ENCODE measurements at regions not wholly inside any gene's neighbourhood (a gene's known extent, or its start where the extent isn't known, plus 50 kb on each side); places are given as distances from the start of the nearest gene placed in this dataset.

GRCh38 chr15:31871166-31871886, 159.0 kb upstream of the CHRNA7 start:
- DNase-seq (ENCODE audit: low read depth) = no peak

DNA sequence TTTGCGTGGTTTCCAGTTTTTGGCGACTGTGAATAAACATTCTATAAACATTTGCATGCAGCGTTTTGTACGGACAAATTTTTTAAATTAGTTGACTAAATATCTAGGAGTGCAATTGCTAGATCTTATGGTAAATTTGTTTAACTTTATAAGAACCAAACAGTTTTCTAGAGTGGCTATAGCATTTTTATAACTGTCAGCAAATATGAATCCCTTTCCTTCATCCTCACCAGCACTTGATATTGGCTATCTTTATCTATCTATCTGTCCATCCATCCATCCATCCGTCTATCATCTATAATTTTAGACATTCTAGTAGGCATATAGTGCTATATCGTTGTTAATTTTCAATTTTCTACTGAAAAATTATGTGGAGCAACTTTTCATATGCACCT, 158.4 kb upstream of the CHRNA7 start:
- DNase-seq (ENCODE audit: low read depth) = no peak

DNA sequence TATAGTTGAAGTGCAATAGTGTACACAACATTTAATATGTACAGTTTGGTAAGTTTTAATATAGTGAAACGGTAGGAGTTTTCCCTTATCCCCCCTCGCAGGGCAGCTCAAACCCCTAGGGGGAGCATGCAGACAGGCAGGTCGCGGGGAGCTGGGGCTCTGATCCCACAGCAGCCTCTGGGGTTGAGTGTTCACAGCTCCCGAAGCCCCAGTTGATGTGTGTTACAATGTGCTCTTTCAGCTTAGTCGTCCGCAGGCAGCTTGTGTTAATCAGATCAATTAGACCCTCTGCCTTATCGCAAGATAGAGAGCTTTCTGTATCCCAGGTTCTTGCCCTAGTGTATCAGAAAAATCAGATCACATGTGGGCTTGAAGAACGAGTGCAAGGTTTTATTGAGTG, 143.1 kb upstream of the CHRNA7 start:
- peak; percentile 5 for DNase-seq (ENCODE audit: low read depth)

- no peak for DNase-seq (ENCODE audit: low read depth)
Observed at GRCh38 chr15:31892513-31892912, 137.8 kb upstream of the CHRNA7 start.

GRCh38 chr15:31893780-31894179, 136.5 kb upstream of the CHRNA7 start:
- DNase-seq (ENCODE audit: low read depth) = no peak

GRCh38 chr15:31897746-31898145, 132.6 kb upstream of the CHRNA7 start:
- no peak for DNase-seq (ENCODE audit: low read depth)

DNA sequence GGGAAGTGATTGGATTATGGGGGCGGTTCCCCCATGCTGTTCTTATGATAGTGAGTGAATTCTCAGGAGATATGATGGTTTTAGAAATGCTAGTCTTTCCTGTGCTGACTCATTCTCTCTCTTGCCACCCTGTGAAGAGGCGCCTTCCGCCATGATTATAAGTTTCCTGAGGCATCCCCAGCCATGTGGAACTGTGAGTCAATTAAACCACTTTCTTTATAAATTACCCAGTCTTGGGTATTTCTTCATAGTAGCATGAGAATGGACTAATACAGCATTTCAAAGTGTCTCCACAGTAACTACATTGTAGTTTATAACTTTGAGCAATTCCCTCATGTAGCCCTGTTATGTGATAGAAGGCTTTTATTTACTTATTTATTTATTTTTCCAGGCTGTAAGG, 128.8 kb upstream of the CHRNA7 start:
- DNase-seq (ENCODE audit: low read depth) = no peak

GRCh38 chr15:31905054-31905453, 125.3 kb upstream of the CHRNA7 start:
- peak; percentile 13 for DNase-seq (ENCODE audit: low read depth)

DNA sequence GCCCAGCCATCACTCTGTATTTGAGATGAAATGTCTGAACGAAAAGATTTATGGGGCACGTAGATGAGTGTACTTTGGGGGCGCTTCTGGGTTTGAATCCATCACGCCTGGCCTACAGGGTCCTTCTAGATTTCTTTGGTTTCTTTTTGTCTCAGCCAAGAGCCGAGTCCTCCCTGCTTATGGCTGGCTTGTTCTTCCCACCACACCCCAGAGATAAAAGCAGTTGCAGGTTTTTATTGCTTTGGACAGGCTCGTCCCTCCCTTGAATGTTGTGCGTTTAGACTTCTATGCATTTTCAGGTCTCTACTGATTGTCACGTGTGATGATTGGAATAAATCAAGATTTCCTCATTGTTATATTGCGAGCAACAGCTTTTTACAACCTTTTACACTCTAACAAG, 104.8 kb upstream of the CHRNA7 start:
- no peak for DNase-seq (ENCODE audit: low read depth)

DNA sequence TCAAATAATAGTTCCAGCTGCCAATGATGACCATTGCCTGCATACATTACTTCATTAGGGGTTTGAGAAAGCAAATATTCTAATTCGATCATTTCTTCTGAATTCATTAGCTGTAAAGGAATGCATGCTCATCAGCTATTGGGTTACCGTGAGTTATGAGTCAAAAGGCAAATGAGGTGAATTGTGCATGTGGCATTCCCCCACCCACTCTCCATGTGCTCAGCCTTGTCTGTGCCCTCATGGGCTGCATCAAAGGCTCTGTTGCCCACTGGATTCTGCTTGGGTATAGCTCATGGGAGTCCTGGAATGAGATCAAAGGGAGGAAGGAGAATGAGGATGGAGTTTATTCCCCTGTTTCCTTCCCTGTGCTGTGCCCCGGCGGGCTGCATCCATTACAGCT, 99.3 kb upstream of the CHRNA7 start:
- DNase-seq (ENCODE audit: low read depth) = peak; percentile 34

DNA sequence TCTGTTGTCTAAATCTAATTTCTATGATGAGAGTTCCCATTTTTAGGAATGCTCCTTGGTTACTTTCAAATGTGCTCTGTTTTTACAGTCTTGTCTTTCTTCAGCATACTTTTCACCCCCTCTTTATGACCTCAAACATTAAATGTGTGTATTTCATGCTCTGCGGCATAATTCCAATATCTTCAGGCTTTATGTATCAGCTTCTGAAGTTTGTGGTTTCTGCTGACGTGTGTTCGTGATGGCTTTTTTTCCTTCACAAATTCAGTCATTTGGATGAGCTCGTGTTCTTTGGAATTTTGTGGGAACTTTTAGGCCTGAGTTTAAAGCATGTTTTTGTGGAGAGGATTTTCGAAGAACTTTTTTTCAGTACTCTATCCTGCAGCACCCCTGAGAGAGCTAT, 97.7 kb upstream of the CHRNA7 start:
- DNase-seq (ENCODE audit: low read depth) = peak; percentile 65

DNA sequence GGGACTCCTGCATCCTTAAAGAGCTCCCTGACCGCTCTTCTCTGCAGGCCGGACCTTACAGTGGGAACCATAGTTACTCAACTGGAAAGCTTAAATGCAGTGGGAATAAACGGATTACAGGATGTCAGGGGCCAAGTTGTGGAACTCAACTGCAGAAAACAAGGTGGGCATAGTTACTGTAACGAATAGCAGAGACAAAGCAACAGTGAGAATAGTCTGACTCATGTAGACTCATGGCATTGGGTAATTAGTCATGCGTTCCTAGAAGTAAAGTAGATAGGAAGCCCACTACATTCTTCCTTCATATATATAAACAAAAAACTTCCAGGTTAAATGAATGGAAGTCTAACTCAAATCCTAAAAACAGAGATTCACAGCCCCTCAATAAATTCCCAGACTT, 95.5 kb upstream of the CHRNA7 start:
- peak; percentile 81 for DNase-seq (ENCODE audit: low read depth)

- DNase-seq (ENCODE audit: low read depth) = no peak
Observed at GRCh38 chr15:31953478-31953877, 76.8 kb upstream of the CHRNA7 start.

DNA sequence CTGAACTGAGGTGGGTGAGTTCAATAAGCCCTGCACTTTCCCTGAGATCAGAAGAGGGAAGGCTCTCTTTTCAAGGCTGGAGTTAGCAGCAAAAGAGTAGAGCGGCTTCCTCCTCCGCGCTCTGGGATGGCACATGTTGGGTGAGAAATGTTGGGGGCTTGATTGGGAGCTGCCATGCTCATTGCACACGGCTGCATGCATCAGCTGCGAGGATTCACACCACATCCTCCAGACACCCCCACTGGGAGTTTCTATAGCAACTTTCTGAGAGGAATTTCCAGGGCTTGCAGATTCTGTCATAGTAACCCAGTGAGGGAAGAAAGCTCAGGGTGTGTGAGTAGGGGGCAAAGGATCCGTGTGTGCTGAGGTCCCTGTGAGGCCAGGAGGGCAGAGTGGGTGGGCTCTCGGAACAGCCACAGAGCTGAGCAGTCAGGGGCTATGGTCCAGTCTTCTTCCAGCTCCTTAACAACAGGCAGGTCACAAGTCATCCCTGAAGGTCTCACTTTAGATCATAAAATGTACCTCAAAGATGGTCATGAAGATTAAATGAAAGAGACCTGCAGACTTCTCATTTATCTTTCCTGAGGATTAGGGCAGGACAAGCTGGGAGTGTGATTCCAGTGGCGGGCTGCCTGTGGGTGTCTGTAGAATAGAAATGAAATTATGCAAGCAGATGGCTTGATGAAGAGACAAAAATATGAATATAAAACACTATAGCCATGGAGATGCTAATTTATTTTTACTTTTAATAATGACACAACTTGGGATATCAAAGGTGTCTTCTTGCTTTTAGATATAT, 75.7 kb upstream of the CHRNA7 start:
- DNase-seq (ENCODE audit: low read depth) = no peak

- DNase-seq (ENCODE audit: low read depth) = no peak
Observed at GRCh38 chr15:31955734-31956133, 74.6 kb upstream of the CHRNA7 start.

GRCh38 chr15:31957581-31957980, 72.7 kb upstream of the CHRNA7 start:
- DNase-seq (ENCODE audit: low read depth) = no peak

DNA sequence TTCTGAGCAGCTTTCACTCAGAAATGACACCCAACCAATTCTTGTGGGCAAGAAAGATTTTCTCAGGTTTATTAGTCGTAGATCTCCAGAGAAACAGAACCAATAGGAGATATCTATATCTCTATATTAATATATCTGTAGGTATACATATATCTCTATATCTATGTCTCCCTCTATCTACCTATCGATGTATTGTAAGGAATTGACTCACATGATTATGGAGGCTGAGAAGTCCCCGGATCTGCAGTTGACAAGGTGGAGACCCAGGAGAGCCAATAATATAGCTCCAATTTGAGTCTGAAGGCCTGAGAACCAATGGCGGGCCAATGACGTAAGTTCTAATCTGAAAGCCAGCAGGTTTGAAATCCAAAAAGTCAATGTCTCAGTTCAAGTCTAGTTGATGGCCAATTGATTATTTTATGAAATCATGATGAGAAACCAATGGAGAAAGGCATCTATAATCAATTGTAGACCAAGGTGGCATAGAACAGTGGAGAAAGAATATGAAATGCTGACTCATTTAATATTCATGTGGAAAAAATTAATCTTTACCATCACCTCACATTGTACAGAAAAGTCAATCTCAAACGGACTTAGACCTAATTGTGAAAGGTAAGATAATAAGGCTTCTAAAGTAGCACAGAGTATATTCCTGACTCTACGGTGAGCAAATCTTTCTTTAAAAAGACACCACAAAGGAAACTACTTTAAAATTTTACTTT, 65.6 kb upstream of the CHRNA7 start:
- DNase-seq (ENCODE audit: low read depth) = peak; percentile 15

GRCh38 chr15:31970007-31970406, 60.3 kb upstream of the CHRNA7 start:
- DNase-seq (ENCODE audit: low read depth) = no peak

DNA sequence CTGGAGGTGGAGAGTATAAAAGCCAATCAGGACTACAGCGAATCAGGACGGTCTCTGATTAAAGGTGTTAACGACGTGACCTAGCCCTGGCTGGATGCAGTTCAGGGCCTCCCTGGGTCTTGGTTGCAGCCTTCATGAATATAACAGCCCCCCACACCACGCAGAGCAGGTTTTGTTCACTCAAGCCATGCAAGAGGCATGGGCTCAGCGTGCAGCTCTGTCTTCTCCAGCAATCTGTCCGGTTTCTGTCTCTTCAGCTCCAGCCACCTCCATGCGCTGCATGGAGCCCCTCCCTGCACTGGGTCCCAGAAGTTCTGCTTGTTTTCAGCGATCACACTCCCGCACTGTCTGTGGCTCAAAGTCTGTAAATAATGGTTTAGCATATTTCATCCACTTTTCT, 57.1 kb upstream of the CHRNA7 start:
- DNase-seq (ENCODE audit: low read depth) = no peak

DNA sequence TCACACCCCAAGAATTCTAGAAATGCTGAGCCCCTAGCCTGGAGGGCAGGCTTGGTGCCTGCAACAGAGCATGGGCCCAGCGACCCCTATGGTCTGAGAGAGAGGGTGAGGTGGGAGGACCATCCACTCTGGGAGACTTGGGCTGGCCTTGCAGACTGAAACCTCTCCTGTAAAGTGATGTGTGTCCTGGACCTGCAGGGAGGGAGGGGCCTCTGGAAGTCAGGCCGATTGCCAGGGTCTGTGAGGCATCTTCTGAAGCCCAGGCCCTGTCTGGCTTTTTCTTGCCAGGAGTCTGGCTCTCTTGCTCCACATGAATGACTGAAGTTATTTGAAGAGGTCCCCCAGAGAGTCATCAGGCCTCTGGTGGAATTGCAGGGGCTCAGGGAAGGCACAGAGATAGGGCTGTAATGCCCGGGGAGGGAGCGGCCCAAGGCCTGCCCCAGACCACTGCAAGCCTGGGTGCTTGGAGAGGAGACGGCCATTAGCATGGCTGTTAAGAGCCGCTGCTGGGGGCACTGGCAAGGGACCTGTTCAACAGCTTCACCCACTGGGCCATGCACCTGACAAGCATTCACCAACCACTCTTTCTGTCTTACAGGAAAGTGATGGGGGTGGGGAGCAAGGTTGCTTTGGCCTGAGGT, 56.0 kb upstream of the CHRNA7 start:
- no peak for DNase-seq (ENCODE audit: low read depth)

- peak; percentile 45 for DNase-seq (ENCODE audit: low read depth)
Observed at GRCh38 chr15:31974855-31975829, 55.2 kb upstream of the CHRNA7 start.
